ENCODE measurements at regions not wholly inside any gene's neighbourhood (a gene's known extent, or its start where the extent isn't known, plus 50 kb on each side); places are given as distances from the start of the nearest gene placed in this dataset.

GRCh38 chr10:8456386-8456785, 401.9 kb downstream of the GATA3 start:
- TF ChIP-seq CTCF (IDR thresholded peaks at IDR 0.05; ENCODE audit: insufficient read depth, low read length, poor library complexity, severe bottlenecking) (no peak), EZH2phosphoT487 (conservative IDR thresholded peaks at IDR 0.05; ENCODE audit: low read length) (no peak)
